ENCODE measurements at regions not wholly inside any gene's neighbourhood (a gene's known extent, or its start where the extent isn't known, plus 50 kb on each side); places are given as distances from the start of the nearest gene placed in this dataset.
A peak's percentile ranks its signal among the peaks of the same experiment; 100 is the strongest.

- TF ChIP-seq MGA (IDR thresholded peaks at IDR 0.05) (no peak), RAD21 (CRISPR knock-in tag; conservative IDR thresholded peaks at IDR 0.05 in 1 of 2, IDR thresholded peaks at IDR 0.05 in 1 of 2) (peak; percentile 47 to 57), BCOR (IDR thresholded peaks at IDR 0.05) (no peak), ADNP (tag; IDR thresholded peaks at IDR 0.05) (no peak), NFE2 (IDR thresholded peaks at IDR 0.05; ENCODE audit: low read depth) (no peak), MEF2A (IDR thresholded peaks at IDR 0.05; ENCODE audit: control insufficient read depth, low read depth, low read length) (no peak), USF1 (CRISPR knock-in tag; IDR thresholded peaks at IDR 0.05) (no peak), PTTG1 (tag; IDR thresholded peaks at IDR 0.05; ENCODE audit: low read depth) (no peak), CEBPG (CRISPR knock-in tag; IDR thresholded peaks at IDR 0.05) (no peak), CEBPG (tag; conservative IDR thresholded peaks at IDR 0.05 in 1 of 2, IDR thresholded peaks at IDR 0.05 in 1 of 2) (no peak), ZNF589 (CRISPR knock-in tag; IDR thresholded peaks at IDR 0.05; ENCODE audit: low read depth) (no peak), CTCF (IDR thresholded peaks at IDR 0.05 in 2 of 3, conservative IDR thresholded peaks at IDR 0.05 in 1 of 3; ENCODE audit: insufficient read depth in 2 of 3, low read depth in 1 of 3, low read length in 3 of 3) (peak; percentile 42 to 63 (median 61); a peak in 5 of 6 replicates)
Observed at GRCh38 chr11:32006799-32007388, 84.0 kb upstream of the RCN1 start (continued).
